DND-41 (cell line): ENCODE measurements at regions not wholly inside any gene's neighbourhood (a gene's known extent, or its start where the extent isn't known, plus 50 kb on each side); places are given as distances from the start of the nearest gene placed in this dataset.

Experiments used
- EZH2 ChIP-seq: IDR thresholded peaks from 3 replicates; pipeline ENCODE4 v1.6.1; 2012; ENCODE audit warnings: borderline replicate concordance, low read depth, mild to moderate bottlenecking, moderate library complexity, low read length, inconsistent platforms; ENCODE audit not compliant: severe bottlenecking
- TF ChIP-seq, protein P1 (sequence below): IDR thresholded peaks from 2 replicates; pipeline ENCODE4 v1.5.1; 2012; ENCODE audit warnings: borderline replicate concordance, low read length, moderate library complexity, mild to moderate bottlenecking; ENCODE audit not compliant: poor library complexity, severe bottlenecking; ENCODE audit errors: extremely low read depth

- TF ChIP-seq, protein P1, sequence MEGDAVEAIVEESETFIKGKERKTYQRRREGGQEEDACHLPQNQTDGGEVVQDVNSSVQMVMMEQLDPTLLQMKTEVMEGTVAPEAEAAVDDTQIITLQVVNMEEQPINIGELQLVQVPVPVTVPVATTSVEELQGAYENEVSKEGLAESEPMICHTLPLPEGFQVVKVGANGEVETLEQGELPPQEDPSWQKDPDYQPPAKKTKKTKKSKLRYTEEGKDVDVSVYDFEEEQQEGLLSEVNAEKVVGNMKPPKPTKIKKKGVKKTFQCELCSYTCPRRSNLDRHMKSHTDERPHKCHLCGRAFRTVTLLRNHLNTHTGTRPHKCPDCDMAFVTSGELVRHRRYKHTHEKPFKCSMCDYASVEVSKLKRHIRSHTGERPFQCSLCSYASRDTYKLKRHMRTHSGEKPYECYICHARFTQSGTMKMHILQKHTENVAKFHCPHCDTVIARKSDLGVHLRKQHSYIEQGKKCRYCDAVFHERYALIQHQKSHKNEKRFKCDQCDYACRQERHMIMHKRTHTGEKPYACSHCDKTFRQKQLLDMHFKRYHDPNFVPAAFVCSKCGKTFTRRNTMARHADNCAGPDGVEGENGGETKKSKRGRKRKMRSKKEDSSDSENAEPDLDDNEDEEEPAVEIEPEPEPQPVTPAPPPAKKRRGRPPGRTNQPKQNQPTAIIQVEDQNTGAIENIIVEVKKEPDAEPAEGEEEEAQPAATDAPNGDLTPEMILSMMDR: no peak
- no peak for TF ChIP-seq EZH2
Observed at GRCh38 chr20:19121463-19121862, 91.0 kb upstream of the SLC24A3 start.
